ENCODE measurements at regions not wholly inside any gene's neighbourhood (a gene's known extent, or its start where the extent isn't known, plus 50 kb on each side); places are given as distances from the start of the nearest gene placed in this dataset.
A peak's percentile ranks its signal among the peaks of the same experiment; 100 is the strongest.
"Not testable (repeated sequence)": the region's sequence is repeated elsewhere in the genome, so short reads cannot be mapped to it uniquely, and the experiment has no call there.

GRCh38 chr7:149600669-149601330 lies 103.2 kb upstream of the ZNF746 start:
- peak; percentile 28 for DNase-seq

DNA sequence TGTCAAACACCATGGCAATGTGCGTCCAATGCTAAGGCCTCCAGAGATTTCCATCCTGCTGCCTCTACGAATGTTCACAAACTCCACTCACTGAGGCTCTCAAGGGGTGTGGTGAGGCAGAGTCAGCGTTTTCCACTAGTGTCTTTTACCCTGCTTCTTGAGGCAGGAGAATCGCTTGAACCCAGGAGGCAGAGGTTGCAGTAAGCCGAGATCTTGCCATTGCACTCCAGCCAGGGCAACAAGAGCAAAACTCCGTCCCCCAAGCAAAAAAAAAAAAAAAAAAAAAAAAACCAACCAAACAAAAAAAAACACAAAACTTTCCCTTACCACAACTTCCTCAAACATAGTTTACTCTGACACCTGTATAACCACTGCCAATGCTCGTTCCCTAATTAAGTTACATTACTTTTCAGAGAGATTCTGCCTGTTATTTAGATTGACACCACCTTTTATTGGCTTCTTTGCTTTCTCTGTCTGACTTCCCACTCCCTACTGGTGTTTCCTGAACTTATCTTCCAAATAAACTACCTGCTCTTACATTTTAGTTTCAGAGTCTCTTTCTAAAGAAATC lies 102.1 kb upstream of the ZNF746 start:
- peak; percentile 46 for DNase-seq

- DNase-seq, result no peak
These were observed 101.2 kb upstream of the ZNF746 start for GRCh38 chr7:149598721-149599308.

DNA sequence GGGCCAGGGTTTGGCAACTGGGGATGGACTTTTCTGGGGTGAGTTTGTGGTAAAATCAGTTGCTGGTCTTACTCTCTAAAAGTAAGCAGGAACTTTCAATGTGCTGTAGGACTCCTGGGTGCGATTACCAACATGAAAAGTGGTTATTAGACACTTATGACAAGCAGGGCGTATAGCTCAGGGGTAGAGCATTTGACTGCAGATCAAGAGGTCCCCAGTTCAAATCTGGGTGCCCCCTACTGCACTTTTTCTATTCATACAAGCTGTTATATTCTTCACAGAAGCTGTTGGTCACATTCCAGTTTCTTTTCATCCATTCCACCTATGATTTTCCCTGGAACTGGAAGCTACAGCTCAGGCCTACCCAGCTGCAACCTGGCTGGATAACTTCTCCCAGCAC lies 100.2 kb upstream of the ZNF746 start:
- not testable (repeated sequence) for DNase-seq

GRCh38 chr7:149595541-149595940 lies 97.9 kb upstream of the ZNF746 start:
- no peak for DNase-seq

DNA sequence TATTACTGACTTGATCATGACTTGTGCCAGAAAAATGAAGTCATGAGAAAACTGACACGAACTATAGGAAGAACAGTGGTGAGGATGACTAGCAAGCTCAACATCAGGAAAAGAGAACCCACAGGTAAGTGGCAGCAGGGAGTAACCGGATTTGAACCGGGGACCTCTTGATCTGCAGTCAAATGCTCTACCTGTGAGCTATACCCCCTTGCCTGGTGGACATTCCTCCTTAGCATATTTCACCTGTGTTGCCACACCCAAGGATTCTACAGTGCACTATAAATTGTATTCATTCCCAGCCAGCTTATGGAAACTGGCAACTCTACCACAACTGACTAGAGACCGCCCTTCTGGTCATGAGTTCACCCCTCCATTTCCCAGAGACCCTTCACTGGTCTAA lies 97.5 kb upstream of the ZNF746 start:
- no peak for DNase-seq

GRCh38 chr7:149588930-149589329 lies 91.3 kb upstream of the ZNF746 start:
- no peak for DNase-seq

DNA sequence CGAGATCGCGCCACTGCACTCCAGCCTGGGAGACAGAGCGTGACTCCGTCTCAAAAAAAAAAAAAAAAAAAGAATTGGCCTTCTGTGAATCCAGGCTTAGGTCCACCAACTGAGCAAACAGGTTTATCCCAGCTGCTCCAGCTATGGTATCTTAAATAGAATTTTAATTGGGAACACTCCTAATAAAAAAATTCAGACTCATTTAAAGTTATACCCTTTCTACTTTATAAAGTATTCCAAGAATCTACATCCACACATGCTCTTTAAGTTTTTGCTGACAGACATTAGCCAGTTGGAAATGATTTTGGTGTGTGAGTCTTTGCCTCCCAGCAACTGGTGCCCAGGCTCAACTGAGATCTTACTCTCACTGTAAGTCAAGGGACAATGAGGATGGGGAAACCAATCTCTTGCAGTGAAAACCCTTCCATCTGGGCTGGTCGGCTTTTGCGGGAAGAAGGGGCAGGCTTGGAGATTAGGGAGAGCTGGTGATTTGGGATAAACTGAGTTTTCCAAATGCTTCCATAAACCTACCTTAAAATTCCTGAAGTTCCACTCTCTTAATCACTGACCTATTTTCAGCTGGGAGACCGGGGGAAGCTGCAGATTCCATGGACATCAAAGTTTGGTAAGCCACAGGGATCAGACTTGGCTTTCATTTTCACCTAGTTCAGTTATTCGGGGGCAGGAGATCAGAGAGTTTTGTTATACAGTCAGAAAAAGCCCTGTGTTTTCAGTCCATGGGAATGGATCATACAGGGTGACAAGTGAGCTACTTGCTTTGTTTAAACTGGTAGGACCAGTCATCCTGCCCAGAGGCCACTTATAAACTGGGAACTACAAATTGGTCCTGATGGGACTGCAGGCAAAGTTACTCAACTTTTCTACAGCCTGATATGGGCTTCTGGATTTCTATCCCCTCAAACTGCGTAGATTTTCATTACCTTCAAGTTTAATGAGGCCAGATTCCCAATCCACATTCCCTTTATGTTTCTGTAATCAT lies 89.3 kb upstream of the ZNF746 start:
- DNase-seq, result no peak

- DNase-seq, result no peak
These were observed 86.9 kb upstream of the ZNF746 start for GRCh38 chr7:149584530-149584929.

GRCh38 chr7:149584009-149584408 lies 86.4 kb upstream of the ZNF746 start:
- no peak for DNase-seq

DNA sequence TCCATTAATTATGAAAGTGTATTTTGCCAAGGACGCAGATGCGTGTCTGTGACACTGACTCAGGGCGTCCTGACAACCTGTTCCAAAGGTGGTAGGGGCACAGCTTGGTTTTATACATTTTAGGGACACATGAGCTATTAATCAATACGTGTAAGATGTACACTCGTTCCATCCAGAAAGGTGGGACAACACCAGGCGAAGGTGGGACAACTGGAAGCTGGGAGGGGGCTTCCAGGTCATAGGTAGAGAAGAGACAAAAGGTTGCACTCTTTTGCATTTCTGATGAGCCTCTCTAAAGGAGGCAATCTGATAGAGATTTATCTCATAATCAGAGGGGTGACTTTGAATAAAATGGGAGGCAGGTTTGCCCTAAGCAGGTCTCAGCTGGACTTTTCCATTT lies 82.7 kb upstream of the ZNF746 start:
- no peak for DNase-seq

GRCh38 chr7:149579365-149579764 lies 81.8 kb upstream of the ZNF746 start:
- not testable (repeated sequence) for DNase-seq

DNA sequence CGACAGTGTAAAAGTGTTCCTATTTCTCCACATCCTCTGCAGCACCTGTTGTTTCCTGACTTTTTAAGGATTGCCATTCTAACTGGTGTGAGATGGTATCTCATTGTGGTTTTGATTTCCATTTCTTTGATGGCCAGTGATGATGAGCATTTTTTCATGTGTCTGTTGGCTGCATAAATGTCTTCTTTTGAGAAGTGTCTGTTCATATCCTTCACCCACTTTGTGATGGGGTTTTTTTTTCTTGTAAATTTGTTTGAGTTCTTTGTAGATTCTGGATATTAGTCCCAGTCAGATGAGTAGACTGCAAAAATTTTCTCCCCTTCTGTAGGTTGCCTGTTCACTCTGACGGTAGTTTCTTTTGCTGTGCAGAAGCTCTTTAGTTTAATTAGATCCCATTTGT lies 76.8 kb upstream of the ZNF746 start:
- not testable (repeated sequence) for DNase-seq

- DNase-seq, result no peak
These were observed 75.9 kb upstream of the ZNF746 start for GRCh38 chr7:149573519-149573918.

DNA sequence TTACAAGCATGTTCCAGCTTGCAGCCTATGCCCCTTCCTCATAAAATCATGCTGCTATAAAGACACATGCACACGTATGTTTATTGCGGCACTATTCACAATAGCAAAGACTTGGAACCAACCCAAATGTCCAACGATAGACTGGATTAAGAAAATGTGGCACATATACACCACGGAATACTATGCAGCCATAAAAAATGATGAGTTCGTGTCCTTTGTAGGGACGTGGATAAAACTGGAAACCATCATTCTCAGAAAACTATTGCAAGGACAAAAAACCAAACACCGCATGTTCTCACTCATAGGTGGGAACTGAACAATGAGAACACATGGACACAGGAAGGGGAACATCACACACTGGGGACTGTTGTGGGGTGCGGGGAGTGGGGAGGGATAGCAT lies 75.3 kb upstream of the ZNF746 start:
- not testable (repeated sequence) for DNase-seq

DNA sequence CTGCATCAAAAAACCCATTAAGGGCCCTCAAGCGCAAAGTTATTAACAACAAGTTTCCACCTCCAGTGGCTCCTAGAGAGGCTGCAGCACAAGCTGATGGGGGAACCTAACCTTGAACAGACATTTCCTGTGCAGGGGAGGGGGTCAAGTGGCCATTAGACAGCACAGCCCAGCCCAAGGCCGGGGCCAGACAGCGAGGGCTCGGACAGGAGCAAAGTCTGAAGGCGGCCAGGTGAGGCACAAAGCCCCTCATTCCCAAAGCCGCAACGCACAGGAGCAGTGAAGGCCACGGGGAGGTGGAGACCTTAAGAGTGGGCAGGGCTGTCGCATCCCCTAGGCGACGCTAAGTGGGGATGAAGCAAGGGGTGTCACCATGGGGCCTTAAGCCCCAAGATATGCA lies 73.2 kb upstream of the ZNF746 start:
- DNase-seq, result no peak

DNA sequence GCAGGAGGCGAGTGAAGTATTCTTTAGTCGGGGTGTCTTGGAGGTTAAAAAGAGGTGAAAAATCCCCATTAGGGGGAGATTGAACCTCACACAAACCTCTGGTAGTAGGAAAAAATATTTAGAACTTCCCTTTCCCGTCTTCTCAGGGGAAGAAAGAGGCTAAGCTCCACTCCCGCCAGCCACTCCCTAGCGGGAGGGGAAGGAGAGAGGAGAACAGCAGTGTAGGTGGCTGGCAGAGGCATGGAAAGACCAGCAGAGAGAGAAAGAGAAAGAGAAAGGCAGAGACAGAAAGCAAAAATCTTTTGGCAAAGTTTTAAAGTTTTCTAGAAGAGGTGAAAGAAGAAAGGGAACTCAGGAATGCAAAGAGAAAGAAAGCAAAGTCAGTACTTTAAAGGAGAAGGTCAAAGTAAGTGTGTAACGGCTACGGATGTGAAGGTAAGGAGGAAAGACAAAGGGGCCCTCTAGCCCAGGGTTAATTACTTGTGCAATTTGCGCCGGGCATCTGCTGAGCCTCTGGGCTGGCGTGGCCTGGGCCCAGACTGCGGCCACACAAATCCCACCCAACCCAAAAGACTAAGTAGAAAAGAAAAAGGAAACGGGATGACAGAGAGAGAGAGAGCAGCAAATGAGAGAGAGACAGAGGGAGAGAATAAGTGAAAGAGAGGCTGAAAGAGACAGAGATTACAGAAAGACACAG lies 72.3 kb upstream of the ZNF746 start:
- DNase-seq, result no peak

DNA sequence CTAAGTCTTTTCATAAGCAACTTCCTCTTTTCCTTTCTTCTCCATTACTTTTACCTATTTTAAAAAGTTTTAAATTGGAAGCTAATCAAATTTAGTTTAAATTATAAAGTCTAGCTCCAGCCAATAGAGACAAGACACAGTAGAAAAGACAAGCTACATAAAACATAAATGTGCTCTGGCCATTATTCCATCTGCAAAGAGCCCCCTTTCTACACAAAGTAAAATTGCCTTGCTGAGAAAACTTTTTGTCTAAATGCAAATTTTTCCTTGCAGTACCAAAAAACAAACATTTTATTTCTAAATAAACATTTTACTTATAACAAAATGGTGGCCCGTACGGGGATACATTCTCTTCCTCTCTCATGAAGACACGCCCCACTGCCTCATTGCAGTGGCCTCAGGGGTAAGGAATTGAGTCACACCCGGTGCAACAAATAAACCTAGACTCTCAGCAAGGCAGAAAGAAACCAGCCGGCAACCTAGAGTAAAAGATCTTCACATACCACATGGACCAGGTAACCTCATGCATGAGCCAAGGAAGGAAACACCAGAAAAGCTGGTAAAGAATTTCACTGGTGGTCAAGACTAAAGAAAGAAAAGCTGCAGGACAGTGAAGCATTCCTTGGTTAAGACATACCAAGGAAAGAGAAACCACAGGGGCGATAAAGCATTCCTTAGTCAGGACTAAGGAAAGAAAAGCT lies 71.6 kb upstream of the ZNF746 start:
- no peak for DNase-seq

GRCh38 chr7:149568218-149568617 lies 70.6 kb upstream of the ZNF746 start:
- DNase-seq, result no peak

GRCh38 chr7:149566103-149566502 lies 68.5 kb upstream of the ZNF746 start:
- no peak for DNase-seq

DNA sequence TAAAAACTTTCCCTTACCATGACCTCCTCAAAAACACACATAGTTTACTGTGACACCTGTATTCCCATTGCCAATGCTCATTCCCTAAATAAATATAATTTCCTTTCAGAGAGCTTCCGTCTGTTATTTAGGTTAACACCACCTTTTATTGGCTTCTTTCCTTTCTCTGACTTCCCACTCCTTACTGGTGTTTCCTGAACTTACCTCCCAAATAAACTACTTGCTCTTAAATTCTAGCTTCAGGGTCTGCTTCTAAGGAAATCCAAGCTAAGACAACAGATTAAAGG lies 67.4 kb upstream of the ZNF746 start:
- no peak for DNase-seq

- no peak for DNase-seq
These were observed 66.9 kb upstream of the ZNF746 start for GRCh38 chr7:149564340-149565095.

All from CD4-positive, alpha-beta T cell treated with Interleukin-17A for 1 hour (primary cell).